MG63 (cell line): ENCODE measurements at regions not wholly inside any gene's neighbourhood (a gene's known extent, or its start where the extent isn't known, plus 50 kb on each side); places are given as distances from the start of the nearest gene placed in this dataset.
"Not testable (repeated sequence)": the region's sequence is repeated elsewhere in the genome, so short reads cannot be mapped to it uniquely, and the experiment has no call there.

Source experiments
- DNase-seq: peaks from one replicate; pipeline ENCODE4 v3.0.0-alpha.2; 2020
- H3K27me3 ChIP-seq: fragments of 250-450 bp; sonication (Bioruptor Pico); 2 replicates; pipeline ENCODE4 v1.5.1; 2020; ENCODE audit warnings: mild to moderate bottlenecking, moderate library complexity
- H3K36me3 ChIP-seq: fragments of 250-450 bp; sonication (Bioruptor Pico); 2 replicates; pipeline ENCODE4 v1.5.1; 2020; ENCODE audit warnings: mild to moderate bottlenecking, moderate library complexity
- H3K4me3 ChIP-seq: fragments of 250-450 bp; sonication (Bioruptor Pico); 2 replicates; pipeline ENCODE4 v1.5.1; 2020; ENCODE audit warnings: mild to moderate bottlenecking, moderate library complexity
- H3K9me3 ChIP-seq: fragments of 250-450 bp; sonication (Bioruptor Pico); 2 replicates; pipeline ENCODE4 v1.5.1; 2020; ENCODE audit warnings: mild to moderate bottlenecking, moderate library complexity

GRCh38 chr5:39716532-39717028, 291.8 kb upstream of the DAB2 start:
- no peak overlapping the region for H3K4me3 ChIP-seq
- DNase-seq, result peak; percentile 66
- H3K36me3 ChIP-seq, result no peaks in the 10 kb centered on the region
- no peaks in the 10 kb centered on the region for H3K27me3 ChIP-seq
- H3K9me3 ChIP-seq, result no peaks in the 10 kb centered on the region

DNA sequence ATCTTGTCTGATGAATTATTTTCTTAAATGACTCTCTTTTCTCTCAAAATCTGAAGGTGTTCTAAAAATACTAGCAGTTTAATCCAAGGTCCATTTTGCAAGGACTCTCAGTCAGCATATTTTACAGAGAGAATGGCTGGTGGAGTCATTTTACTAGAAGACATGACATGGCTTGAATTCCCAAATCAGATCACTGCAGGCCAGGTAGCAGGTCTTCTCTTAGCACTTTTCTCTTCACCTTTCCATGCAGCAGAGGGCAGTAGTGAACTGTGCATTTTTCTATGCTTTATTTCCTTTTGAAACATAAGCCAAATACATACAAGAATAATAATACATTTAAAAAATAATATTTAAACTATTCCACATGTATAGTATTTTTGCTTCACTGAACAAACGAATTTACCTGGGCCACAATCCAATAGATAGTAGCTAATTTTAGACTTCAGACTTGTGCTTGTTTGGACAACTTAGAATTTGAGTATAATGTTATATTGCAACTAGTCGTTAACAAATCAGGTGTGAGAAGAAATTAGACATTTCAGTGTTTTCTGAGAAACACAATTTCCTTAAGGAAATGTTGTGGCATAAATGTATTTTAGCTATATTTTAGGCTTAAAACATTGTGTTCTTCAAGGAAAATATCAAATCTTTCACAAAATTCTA, 289.4 kb upstream of the DAB2 start:
- Histone ChIP-seq H3K36me3 (no peaks in the 10 kb centered on the region), H3K9me3 (no peaks in the 10 kb centered on the region), H3K27me3 (no peaks in the 10 kb centered on the region), H3K4me3 (no peak overlapping the region)
- DNase-seq, result peak; percentile 13

GRCh38 chr5:39713250-39713916, 288.6 kb upstream of the DAB2 start:
- Histone ChIP-seq H3K36me3 (no peaks in the 10 kb centered on the region), H3K4me3 (no peak overlapping the region), H3K27me3 (no peaks in the 10 kb centered on the region), H3K9me3 (no peaks in the 10 kb centered on the region)
- peak; percentile 75 for DNase-seq

- Histone ChIP-seq H3K9me3 (no peaks in the 10 kb centered on the region), H3K27me3 (no peaks in the 10 kb centered on the region), H3K4me3 (no peak overlapping the region), H3K36me3 (no peaks in the 10 kb centered on the region)
- no peak for DNase-seq
Observed at GRCh38 chr5:39712316-39713249, 287.8 kb upstream of the DAB2 start.

- no peaks in the 10 kb centered on the region for H3K9me3 ChIP-seq
- no peaks in the 10 kb centered on the region for H3K36me3 ChIP-seq
- no peaks in the 10 kb centered on the region for H3K27me3 ChIP-seq
- H3K4me3 ChIP-seq, result no peak overlapping the region
- DNase-seq, result no peak
Observed at GRCh38 chr5:39711821-39712220, 287.0 kb upstream of the DAB2 start.

- no peak for DNase-seq
- Histone ChIP-seq H3K4me3 (no peak overlapping the region), H3K9me3 (no peaks in the 10 kb centered on the region), H3K27me3 (no peaks in the 10 kb centered on the region), H3K36me3 (no peaks in the 10 kb centered on the region)
Observed at GRCh38 chr5:39709032-39709431, 284.3 kb upstream of the DAB2 start.

DNA sequence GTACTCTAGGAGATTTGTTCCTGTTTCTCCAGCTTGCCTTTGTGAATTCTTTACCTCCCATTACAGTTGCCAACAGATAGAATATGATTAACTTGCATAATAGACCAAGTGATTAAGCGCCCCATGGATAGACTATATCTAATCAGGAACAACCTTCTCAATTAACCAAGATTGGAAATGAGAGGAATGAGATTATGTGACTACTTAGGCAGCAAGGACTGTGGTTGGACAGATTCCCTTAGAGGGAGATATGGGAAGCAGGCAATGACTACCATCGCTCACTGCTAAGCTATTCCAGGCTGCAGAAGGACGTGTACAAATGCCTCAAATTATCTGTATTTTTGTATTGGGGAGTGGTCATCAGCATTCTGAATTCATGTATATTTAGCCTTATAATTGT, 278.1 kb upstream of the DAB2 start:
- Histone ChIP-seq H3K27me3 (no peaks in the 10 kb centered on the region), H3K36me3 (no peaks in the 10 kb centered on the region), H3K4me3 (no peak overlapping the region), H3K9me3 (no peaks in the 10 kb centered on the region)
- DNase-seq, result no peak

GRCh38 chr5:39700523-39700922, 275.7 kb upstream of the DAB2 start:
- Histone ChIP-seq H3K9me3 (no peaks in the 10 kb centered on the region), H3K36me3 (no peaks in the 10 kb centered on the region), H3K27me3 (no peaks in the 10 kb centered on the region), H3K4me3 (no peak overlapping the region)
- DNase-seq, result no peak

- DNase-seq, result no peak
- Histone ChIP-seq H3K27me3 (no peaks in the 10 kb centered on the region), H3K4me3 (no peak overlapping the region), H3K9me3 (no peaks in the 10 kb centered on the region), H3K36me3 (no peaks in the 10 kb centered on the region)
Observed at GRCh38 chr5:39698838-39699560, 274.2 kb upstream of the DAB2 start.

GRCh38 chr5:39697881-39698280, 273.1 kb upstream of the DAB2 start:
- DNase-seq, result no peak
- H3K27me3 ChIP-seq, result no peaks in the 10 kb centered on the region
- no peaks in the 10 kb centered on the region for H3K36me3 ChIP-seq
- no peak overlapping the region for H3K4me3 ChIP-seq
- H3K9me3 ChIP-seq, result no peaks in the 10 kb centered on the region

- no peak overlapping the region for H3K4me3 ChIP-seq
- no peaks in the 10 kb centered on the region for H3K27me3 ChIP-seq
- DNase-seq, result no peak
- no peaks in the 10 kb centered on the region for H3K36me3 ChIP-seq
- no peaks in the 10 kb centered on the region for H3K9me3 ChIP-seq
Observed at GRCh38 chr5:39696672-39697398, 272.1 kb upstream of the DAB2 start.

DNA sequence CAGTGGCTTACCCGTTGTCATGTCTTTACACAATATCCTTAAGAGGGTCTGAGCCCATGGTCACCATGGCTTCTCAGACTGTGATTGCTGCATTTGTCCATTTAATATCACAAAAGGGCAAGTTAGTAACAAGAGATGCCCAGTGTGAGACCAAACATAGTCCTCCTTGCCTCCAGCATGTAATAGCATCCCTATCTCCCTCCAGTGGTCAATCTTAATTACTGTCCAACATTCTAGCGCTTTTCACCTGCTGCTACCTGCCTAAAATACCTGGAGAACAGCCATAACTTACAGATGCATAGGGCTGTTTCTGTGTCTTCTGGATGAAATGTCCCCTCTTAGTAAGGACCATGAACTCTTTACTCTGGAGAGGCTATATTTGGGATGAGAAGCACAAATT, 267.2 kb upstream of the DAB2 start:
- DNase-seq, result no peak
- no peak overlapping the region for H3K4me3 ChIP-seq
- peaks cover 2% of the 10 kb centered on the region; the same call in 1 of the 2 replicates for H3K9me3 ChIP-seq
- no peaks in the 10 kb centered on the region for H3K36me3 ChIP-seq
- H3K27me3 ChIP-seq, result no peaks in the 10 kb centered on the region

DNA sequence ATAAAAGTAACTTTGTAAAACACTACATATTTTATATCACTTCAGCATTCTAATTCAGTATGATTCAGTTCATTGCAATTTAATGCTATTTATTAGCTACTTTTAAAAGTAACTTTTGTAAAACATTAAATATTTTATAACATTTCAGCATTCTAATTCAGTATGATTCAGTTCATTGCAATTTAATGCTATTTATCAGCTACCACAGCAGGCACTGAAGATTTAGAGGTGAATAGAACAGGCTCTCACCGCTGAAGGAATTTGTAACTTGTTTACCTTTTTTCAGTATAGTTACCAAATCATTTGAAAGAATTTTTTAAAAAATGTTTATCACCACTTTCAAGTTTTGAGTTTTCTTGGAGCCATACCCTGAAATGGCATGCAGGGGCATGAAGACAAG, 266.4 kb upstream of the DAB2 start:
- peaks cover 2% of the 10 kb centered on the region; the same call in 1 of the 2 replicates for H3K9me3 ChIP-seq
- no peak for DNase-seq
- H3K4me3 ChIP-seq, result no peak overlapping the region
- no peaks in the 10 kb centered on the region for H3K36me3 ChIP-seq
- no peaks in the 10 kb centered on the region for H3K27me3 ChIP-seq

- H3K36me3 ChIP-seq, result no peaks in the 10 kb centered on the region
- no peaks in the 10 kb centered on the region for H3K27me3 ChIP-seq
- no peak for DNase-seq
- no peak overlapping the region for H3K4me3 ChIP-seq
- H3K9me3 ChIP-seq, result peaks cover 2% of the 10 kb centered on the region; the same call in 1 of the 2 replicates
Observed at GRCh38 chr5:39689919-39690318, 265.1 kb upstream of the DAB2 start.

DNA sequence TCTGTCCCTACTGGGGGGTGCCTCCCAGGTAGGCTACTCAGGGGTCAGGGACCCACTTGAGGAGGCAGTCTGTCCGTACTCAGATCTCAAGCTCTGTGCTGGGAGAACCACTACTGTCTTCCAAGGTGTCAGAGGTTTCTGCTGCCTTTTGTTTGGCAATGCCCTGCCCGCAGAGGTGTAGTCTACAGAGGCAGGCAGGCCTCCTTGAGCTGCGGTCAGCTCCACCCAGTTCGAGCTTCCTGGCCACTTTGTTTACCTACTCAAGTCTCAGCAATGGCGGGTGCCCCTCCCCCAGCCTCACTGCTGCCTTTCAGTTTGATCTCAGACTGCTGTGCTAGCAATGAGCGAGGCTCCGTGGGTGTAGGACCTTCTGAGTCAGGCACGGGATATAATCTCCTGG, 263.1 kb upstream of the DAB2 start:
- H3K9me3 ChIP-seq, H3K27me3 ChIP-seq, H3K4me3 ChIP-seq, DNase-seq, H3K36me3 ChIP-seq: not testable (repeated sequence)

DNA sequence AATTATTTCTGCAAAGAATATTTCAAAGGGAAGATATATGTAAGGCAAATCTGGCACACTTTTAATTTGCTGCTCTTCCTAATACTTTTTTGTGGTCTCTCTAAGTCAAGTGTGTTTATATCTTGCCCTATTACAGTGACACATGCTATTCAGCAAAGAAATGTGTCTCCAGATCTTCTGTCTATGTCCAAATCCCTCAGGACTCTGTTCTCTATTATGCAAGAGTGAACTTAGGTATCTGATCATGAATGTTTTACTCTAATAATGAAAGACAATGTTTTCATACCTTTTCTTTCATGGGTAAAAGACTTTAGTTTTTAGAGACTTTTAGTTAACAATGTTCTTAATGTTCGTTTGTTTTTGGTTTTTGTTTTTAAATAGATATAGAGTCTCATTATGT, 255.4 kb upstream of the DAB2 start:
- no peak for DNase-seq
- Histone ChIP-seq H3K36me3 (no peaks in the 10 kb centered on the region), H3K9me3 (no peaks in the 10 kb centered on the region), H3K27me3 (peaks cover 4% of the 10 kb centered on the region; the same call in 1 of the 2 replicates), H3K4me3 (no peak overlapping the region)
